ENCODE measurements at regions not wholly inside any gene's neighbourhood (a gene's known extent, or its start where the extent isn't known, plus 50 kb on each side); places are given as distances from the start of the nearest gene placed in this dataset.

GRCh38 chr12:131444220-131445164, 266.4 kb upstream of the SFSWAP start (continued):
- TF ChIP-seq ATF3 (IDR thresholded peaks at IDR 0.05; ENCODE audit: insufficient read depth, low read depth, low read length) = no peak

All from H1 (cell line).